IMR-90 (cell line): ENCODE measurements at regions not wholly inside any gene's neighbourhood (a gene's known extent, or its start where the extent isn't known, plus 50 kb on each side); places are given as distances from the start of the nearest gene placed in this dataset.
A peak's percentile ranks its signal among the peaks of the same experiment; 100 is the strongest.

ENCODE experiments used
- ATAC-seq: fragments of 200-7000 bp; cut with Tn5 transposase; 2 replicates; pipeline ENCODE4 v1.9.1; 2020; ENCODE audit warnings: low read depth, mild to moderate bottlenecking, moderate library complexity
- BruUV-seq: library from RNA; stranded (reverse); fragments of 400-500 nt; replicated peaks from 2 replicates; lab custom pipeline; 2021; lab: Mats Ljungman, UMichigan
- CTCF ChIA-PET: fragments of 300-600 bp; formaldehyde crosslinking; extraction: SDS; loops from one replicate; lab custom pipeline; 2021; ENCODE audit warnings: antibody characterized with exemption; lab: Yijun Ruan, JAX
- POLR2A ChIA-PET: fragments of 300-600 bp; sonication (Branson Sonifier 250); formaldehyde crosslinking; loops from one replicate; lab custom pipeline; 2022; ENCODE audit warnings: antibody characterized with exemption; ENCODE audit not compliant: unreplicated experiment; lab: Charles Lee
- DNase-seq: peaks from one replicate; pipeline ENCODE4 v3.0.0; 2013
- H2AFZ ChIP-seq: replicated peaks from 2 replicates; pipeline ENCODE3; 2013; ENCODE audit warnings: low read length, mild to moderate bottlenecking; ENCODE audit not compliant: poor library complexity
- H2AK5ac ChIP-seq: 2 replicates; pipeline ENCODE4 v1.6.1; 2013; ENCODE audit warnings: low read depth, low read length, inconsistent platforms
- H2AK9ac ChIP-seq: replicated peaks from 2 replicates; pipeline ENCODE3; 2013; ENCODE audit warnings: mild to moderate bottlenecking, low read depth, low read length, moderate library complexity; ENCODE audit not compliant: poor library complexity
- H2BK120ac ChIP-seq: 2 replicates; pipeline ENCODE4 v1.6.1; 2013; ENCODE audit warnings: low read depth, low read length, inconsistent platforms
- H2BK15ac ChIP-seq: 3 replicates; pipeline ENCODE4 v1.6.1; 2013; ENCODE audit warnings: low read depth, low read length, inconsistent platforms
- H2BK20ac ChIP-seq: 2 replicates; pipeline ENCODE4 v1.6.1; 2013; ENCODE audit warnings: low read depth, mild to moderate bottlenecking, inconsistent platforms, low read length, moderate library complexity
- H2BK5ac ChIP-seq: 2 replicates; pipeline ENCODE4 v1.6.1; 2013; ENCODE audit warnings: mild to moderate bottlenecking, low read depth, low read length, inconsistent platforms; ENCODE audit not compliant: poor library complexity, severe bottlenecking
- H3K14ac ChIP-seq: replicated peaks from 2 replicates; pipeline ENCODE4 v1.6.1; 2013; ENCODE audit warnings: low read depth, low read length, inconsistent platforms
- H3K18ac ChIP-seq: 2 replicates; pipeline ENCODE4 v1.6.1; 2013; ENCODE audit warnings: low read depth, low read length, control low read depth
- H3K23ac ChIP-seq: 2 replicates; pipeline ENCODE4 v1.6.1; 2013; ENCODE audit warnings: low read depth, low read length, inconsistent platforms
- H3K27ac ChIP-seq: 2 replicates; pipeline ENCODE4 v1.5.1; 2013; ENCODE audit warnings: mild to moderate bottlenecking, control low read depth, low read length; ENCODE audit not compliant: insufficient read depth
- H3K27me3 ChIP-seq: 2 replicates; pipeline ENCODE4 v1.6.1; 2013; ENCODE audit warnings: low read length; ENCODE audit not compliant: control insufficient read depth, insufficient read depth
- H3K36me3 ChIP-seq: 2 replicates; pipeline ENCODE4 v1.6.1; 2013; ENCODE audit warnings: low read length, mixed read lengths; ENCODE audit not compliant: control insufficient read depth, insufficient read depth
- H3K4ac ChIP-seq: 2 replicates; pipeline ENCODE4 v1.6.1; 2013; ENCODE audit warnings: low read depth, low read length, inconsistent platforms
- H3K4me1 ChIP-seq: 2 replicates; pipeline ENCODE4 v1.6.1; 2013; ENCODE audit warnings: low read length, mixed read lengths; ENCODE audit not compliant: control insufficient read depth, insufficient read depth
- H3K4me2 ChIP-seq: 2 replicates; pipeline ENCODE4 v1.6.1; 2013; ENCODE audit warnings: low read depth, mild to moderate bottlenecking, control low read depth, low read length, moderate library complexity
- H3K4me3 ChIP-seq: 2 replicates; pipeline ENCODE4 v1.5.1; 2013; ENCODE audit warnings: low read depth, mild to moderate bottlenecking, control low read depth, low read length, moderate library complexity; ENCODE audit not compliant: insufficient read depth
- H3K56ac ChIP-seq: 2 replicates; pipeline ENCODE4 v1.6.1; 2013; ENCODE audit warnings: low read length, inconsistent platforms; ENCODE audit not compliant: insufficient read depth; ENCODE audit errors: extremely low read depth
- H3K79me1 ChIP-seq, 2 experiments: 2 replicates each; pipeline ENCODE4 v1.6.1; 2013; ENCODE audit warnings: low read length in 2 of 2, inconsistent platforms in 1 of 2, low read depth in 1 of 2
- H3K9ac ChIP-seq: 2 replicates; pipeline ENCODE4 v1.6.1; 2013; ENCODE audit warnings: low read depth, low read length, control low read depth
- H3K9me1 ChIP-seq: 2 replicates; pipeline ENCODE4 v1.6.1; 2013; ENCODE audit warnings: low read length, inconsistent platforms; ENCODE audit not compliant: insufficient read depth
- H3K9me3 ChIP-seq: 2 replicates; pipeline ENCODE4 v1.6.1; 2013; ENCODE audit warnings: low read length; ENCODE audit not compliant: control insufficient read depth, insufficient read depth
- H4K20me1 ChIP-seq: 2 replicates; pipeline ENCODE4 v1.6.1; 2013; ENCODE audit warnings: low read length, inconsistent platforms; ENCODE audit not compliant: insufficient read depth
- H4K5ac ChIP-seq: 2 replicates; pipeline ENCODE4 v1.6.1; 2013; ENCODE audit warnings: mild to moderate bottlenecking, low read depth, low read length, control low read depth
- H4K8ac ChIP-seq, 2 experiments: 2 replicates each; pipeline ENCODE4 v1.6.1; 2013; ENCODE audit warnings: low read depth in 2 of 2, low read length in 2 of 2, control low read depth in 1 of 2, inconsistent platforms in 1 of 2
- H4K91ac ChIP-seq: 2 replicates; pipeline ENCODE4 v1.6.1; 2013; ENCODE audit warnings: low read depth, low read length, inconsistent platforms; ENCODE audit not compliant: insufficient read depth
- MAFK ChIP-seq: IDR thresholded peaks from 2 replicates; pipeline ENCODE4 v1.6.1; 2012; ENCODE audit warnings: low read depth, low read length, improper control_type of control experiment
- MAZ ChIP-seq: IDR thresholded peaks from 2 replicates; pipeline ENCODE4 v1.6.1; 2012; ENCODE audit warnings: low read depth, mild to moderate bottlenecking, low read length, improper control_type of control experiment, moderate library complexity, borderline replicate concordance
- MXI1 ChIP-seq: IDR thresholded peaks from 2 replicates; pipeline ENCODE4 v1.6.1; 2012; ENCODE audit warnings: low read depth, mild to moderate bottlenecking, low read length, moderate library complexity, borderline replicate concordance
- POLR2A ChIP-seq: IDR thresholded peaks from 2 replicates; pipeline ENCODE4 v1.6.1; 2012; ENCODE audit warnings: mild to moderate bottlenecking, low read depth, low read length
- RAD21 ChIP-seq: IDR thresholded peaks from 2 replicates; pipeline ENCODE4 v1.6.1; 2012; ENCODE audit warnings: low read length, improper control_type of control experiment
- RCOR1 ChIP-seq: IDR thresholded peaks from 2 replicates; pipeline ENCODE4 v1.6.1; 2012; ENCODE audit warnings: mild to moderate bottlenecking, low read length, improper control_type of control experiment; ENCODE audit not compliant: insufficient replicate concordance
- SMC3 ChIP-seq: fragments of 150-350 bp; IDR thresholded peaks from 2 replicates; pipeline ENCODE4 v1.6.1; 2016; ENCODE audit warnings: low read depth, mild to moderate bottlenecking, antibody characterized with exemption, low read length, moderate library complexity
- WGBS, 2 experiments: methylation state at CpG; one replicate each; pipeline versions ENCODE4 v1.1.5 to v1.1.7; 2013; ENCODE audit warnings: missing lambda C conversion rate in 2 of 2; ENCODE audit not compliant: insufficient read length in 1 of 2; ENCODE audit errors: extremely low coverage in 2 of 2; 5-methylcytosine and 5-hydroxymethylcytosine counted together
- dilution Hi-C: fragments of 300-500 bp; cut with HindIII; formaldehyde crosslinking; loops from one replicate; pipeline ENCODE4 v1.14.3; 2018; ENCODE audit warnings: low sequenced_read_pairs; ENCODE audit not compliant: unreplicated experiment
- in situ Hi-C: fragments of 300-500 bp; cut with MboI; formaldehyde crosslinking; loops from 3 replicates; pipeline ENCODE4 v1.14.3; 2019; ENCODE audit warnings: low sequenced_read_pairs, inconsistent platforms, mixed read lengths
- intact Hi-C: fragments of 100-400 bp; cut with micrococcal nuclease; formaldehyde crosslinking; loops from 2 replicates; pipeline ENCODE4 v1.10.0; 2022
- TF ChIP-seq, protein P1 (sequence below): conservative IDR thresholded peaks from 2 replicates; pipeline ENCODE4 v1.5.1; 2012; ENCODE audit warnings: mild to moderate bottlenecking, low read depth, low read length, improper control_type of control experiment

- in situ Hi-C loops (no loop called here), dilution Hi-C loops (no loop called here), intact Hi-C loops (loop anchor here (5.0 to 10.0 kb wide), 6 partner anchors 80 to 1015 kb away; no protein-coding TSS in a partner anchor)
- Histone ChIP-seq H2AFZ (peak overlapping the region; percentile 25), H3K4me3 (no peak overlapping the region), H4K8ac (peak overlapping the region; percentile 50 to 99), H3K56ac (peak overlapping the region; percentile 85), H2AK9ac (peak overlapping the region; percentile 12), H3K9me1 (0 out of 2 replicates have a peak, but pooled peaks cover 4% of the 10 kb centered on the region), H3K23ac (peak overlapping the region; percentile 90), H3K9me3 (no peaks in the 10 kb centered on the region), H3K4ac (peak overlapping the region; percentile 91), H3K36me3 (no peaks in the 10 kb centered on the region), H2BK20ac (peak overlapping the region; percentile 100), H2BK5ac (peak overlapping the region; percentile 99), H3K14ac (peak overlapping the region; percentile 96), H2AK5ac (peak overlapping the region; percentile 94), H3K18ac (peak overlapping the region; percentile 100), H3K79me1 (no peaks in the 10 kb centered on the region), H3K4me2 (peak overlapping the region; percentile 37; the same call in 1 of the 2 replicates), H3K4me1 (peaks cover 18% of the 10 kb centered on the region), H2BK120ac (peak overlapping the region; percentile 99), H3K9ac (peak overlapping the region; percentile 53), H3K27me3 (no peaks in the 10 kb centered on the region), H4K20me1 (no peaks in the 10 kb centered on the region), H4K5ac (peak overlapping the region; percentile 98), H2BK15ac (peak overlapping the region; percentile 100), H3K27ac (peak overlapping the region; percentile 97), H4K91ac (peak overlapping the region; percentile 99)
- DNase-seq (peak; percentile 85), ATAC-seq (peak; percentile 59)
- no TSS peak for BruUV-seq
- ChIA-PET CTCF (interaction anchor here (0.5 to 2.1 kb wide), 45 partner anchors 11 to 945 kb away, joined by 3 to 9 read pairs (median 4); no protein-coding TSS in a partner anchor), POLR2A (interaction anchor here (0.6 to 2.9 kb wide), 5 partner anchors 13 to 564 kb away, joined by 3 to 8 read pairs (median 3); no protein-coding TSS in a partner anchor)
- no CpG with 5 or more reads among the region's 6 CpGs for WGBS, 2 experiments
- TF ChIP-seq MAZ, result no peak
- TF ChIP-seq, protein P1, sequence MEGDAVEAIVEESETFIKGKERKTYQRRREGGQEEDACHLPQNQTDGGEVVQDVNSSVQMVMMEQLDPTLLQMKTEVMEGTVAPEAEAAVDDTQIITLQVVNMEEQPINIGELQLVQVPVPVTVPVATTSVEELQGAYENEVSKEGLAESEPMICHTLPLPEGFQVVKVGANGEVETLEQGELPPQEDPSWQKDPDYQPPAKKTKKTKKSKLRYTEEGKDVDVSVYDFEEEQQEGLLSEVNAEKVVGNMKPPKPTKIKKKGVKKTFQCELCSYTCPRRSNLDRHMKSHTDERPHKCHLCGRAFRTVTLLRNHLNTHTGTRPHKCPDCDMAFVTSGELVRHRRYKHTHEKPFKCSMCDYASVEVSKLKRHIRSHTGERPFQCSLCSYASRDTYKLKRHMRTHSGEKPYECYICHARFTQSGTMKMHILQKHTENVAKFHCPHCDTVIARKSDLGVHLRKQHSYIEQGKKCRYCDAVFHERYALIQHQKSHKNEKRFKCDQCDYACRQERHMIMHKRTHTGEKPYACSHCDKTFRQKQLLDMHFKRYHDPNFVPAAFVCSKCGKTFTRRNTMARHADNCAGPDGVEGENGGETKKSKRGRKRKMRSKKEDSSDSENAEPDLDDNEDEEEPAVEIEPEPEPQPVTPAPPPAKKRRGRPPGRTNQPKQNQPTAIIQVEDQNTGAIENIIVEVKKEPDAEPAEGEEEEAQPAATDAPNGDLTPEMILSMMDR, result peak; percentile 93
- no peak for TF ChIP-seq RCOR1
- TF ChIP-seq POLR2A, result 0 out of 2 replicates have a peak, but pooled peaks have one; percentile 2
- peak; percentile 86 for TF ChIP-seq SMC3
- TF ChIP-seq RAD21, result peak; percentile 93
- TF ChIP-seq MXI1, result no peak
- peak; percentile 35; the same call in 1 of the 2 replicates for TF ChIP-seq MAFK
Measured at GRCh38 chr17:69607162-69607834, 192.8 kb downstream of the MAP2K6 start.
